LNCaP clone FGC (cell line): ENCODE measurements at regions not wholly inside any gene's neighbourhood (a gene's known extent, or its start where the extent isn't known, plus 50 kb on each side); places are given as distances from the start of the nearest gene placed in this dataset.
A peak's percentile ranks its signal among the peaks of the same experiment; 100 is the strongest.

Experiments used
- DNase-seq: peaks from one replicate; pipeline ENCODE4 v3.0.0-alpha.2; 2011; ENCODE audit warnings: low read depth
- H3K4me3 ChIP-seq: 2 replicates; pipeline ENCODE4 v1.5.1; 2011; ENCODE audit warnings: mild to moderate bottlenecking, low read depth, low read length, control low read depth
- CTCF ChIP-seq: IDR thresholded peaks from 2 replicates; pipeline ENCODE4 v1.5.1; 2012; ENCODE audit warnings: mild to moderate bottlenecking; ENCODE audit not compliant: control insufficient read depth, insufficient read depth; ENCODE audit errors: extremely low read depth

GRCh38 chr14:48430805-48431204, 755.4 kb upstream of the MDGA2 start:
- TF ChIP-seq CTCF = no peak
- H3K4me3 ChIP-seq = no peak overlapping the region

GRCh38 chr14:48429512-48429911, 754.1 kb upstream of the MDGA2 start:
- TF ChIP-seq CTCF = no peak
- H3K4me3 ChIP-seq = no peak overlapping the region
- DNase-seq = no peak

More at GRCh38 chr14:48430805-48431204, 755.4 kb upstream of the MDGA2 start:
- DNase-seq = no peak

GRCh38 chr14:48417715-48418500, 742.5 kb upstream of the MDGA2 start:
- TF ChIP-seq CTCF = no peak
- H3K4me3 ChIP-seq = no peak overlapping the region
- no peak for DNase-seq

GRCh38 chr14:48401321-48401720, 725.9 kb upstream of the MDGA2 start:
- H3K4me3 ChIP-seq = no peak overlapping the region
- no peak for TF ChIP-seq CTCF
- DNase-seq = no peak

- peak; percentile 35 for DNase-seq
- TF ChIP-seq CTCF = peak; percentile 81
- no peak overlapping the region for H3K4me3 ChIP-seq
Observed at GRCh38 chr14:48398675-48399282, 723.4 kb upstream of the MDGA2 start.

GRCh38 chr14:48391661-48392060, 716.3 kb upstream of the MDGA2 start:
- no peak for TF ChIP-seq CTCF
- DNase-seq = no peak
- no peak overlapping the region for H3K4me3 ChIP-seq

GRCh38 chr14:48390346-48390745, 714.9 kb upstream of the MDGA2 start:
- no peak for DNase-seq
- no peak for TF ChIP-seq CTCF
- H3K4me3 ChIP-seq = no peak overlapping the region
